Erythroblast (primary cell): ENCODE measurements at regions not wholly inside any gene's neighbourhood (a gene's known extent, or its start where the extent isn't known, plus 50 kb on each side); places are given as distances from the start of the nearest gene placed in this dataset.

ENCODE experiments used
- GATA1 ChIP-seq: IDR thresholded peaks from 2 replicates; pipeline ENCODE4 v1.6.1; 2011; ENCODE audit warnings: low read depth, mild to moderate bottlenecking, control low read depth, low read length, moderate library complexity
- POLR2A ChIP-seq: IDR thresholded peaks from 2 replicates; pipeline ENCODE4 v1.6.1; 2011; ENCODE audit warnings: mild to moderate bottlenecking, low read length

- no peak for TF ChIP-seq POLR2A
- no peak for TF ChIP-seq GATA1
Observed at GRCh38 chr3:168574455-168575158, 478.9 kb upstream of the GOLIM4 start.
